Left lung (tissue), 4 donors: ENCODE measurements at regions not wholly inside any gene's neighbourhood (a gene's known extent, or its start where the extent isn't known, plus 50 kb on each side); places are given as distances from the start of the nearest gene placed in this dataset.

Source experiments
- ATAC-seq: fragments of 200-7000 bp; cut with Tn5 transposase; one replicate; pipeline ENCODE4 v1.9.1; 2020; ENCODE audit warnings: moderate library complexity
- DNase-seq, 4 donors: peaks; one replicate each; pipeline ENCODE4 v3.0.0-alpha.2; 2013 to 2020
- H3K27ac ChIP-seq, 2 donors: fragments of 200-600 bp; sonication (generic) in 1 of 2; one replicate each; pipeline versions ENCODE4 v1.5.0 to v1.8.0; 2020 to 2021
- H3K27me3 ChIP-seq, 2 donors: fragments of 200-600 bp; sonication (generic) in 1 of 2; one replicate each; pipeline versions ENCODE4 v1.5.0 to v1.8.0; 2020 to 2021
- H3K36me3 ChIP-seq, 2 donors: fragments of 200-600 bp; sonication (generic) in 1 of 2; one replicate each; pipeline versions ENCODE4 v1.5.0 to v1.8.0; 2020 to 2021
- H3K4me1 ChIP-seq, 2 donors: fragments of 200-600 bp; one replicate each; pipeline ENCODE4 v1.8.0; 2021
- H3K4me3 ChIP-seq, 2 donors: fragments of 200-600 bp; sonication (generic) in 1 of 2; one replicate each; pipeline versions ENCODE4 v1.5.0 to v1.8.0; 2020 to 2021; ENCODE audit warnings: mild to moderate bottlenecking in 1 of 2
- H3K9me3 ChIP-seq, 2 donors: fragments of 200-600 bp; sonication (generic) in 1 of 2; one replicate each; pipeline versions ENCODE4 v1.5.0 to v1.8.0; 2020 to 2021
- intact Hi-C, 2 donors: fragments of 100-400 bp; cut with DNase I; formaldehyde crosslinking; loops; one replicate each; pipeline versions ENCODE4 v1.11.2 to v1.14.2; 2022
- TF ChIP-seq, protein P1 (sequence below), 2 donors: fragments of 200-600 bp; sonication (generic) in 1 of 2; IDR thresholded peaks; one replicate each; pipeline versions ENCODE4 v1.5.0 to v1.8.0; 2021; ENCODE audit warnings: antibody characterized with exemption in 2 of 2
- donor health status: DM: no; HTN: yes; CAD: no.
- donor health status: DM: no; HTN: no; CAD: no.

- intact Hi-C loops = no loop called here
- Histone ChIP-seq H3K4me3 (no peak overlapping the region), H3K4me1 (no peaks in the 10 kb centered on the region), H3K9me3 (peaks cover 0 to 13% of the 10 kb centered on the region in 2 donors), H3K36me3 (no peaks in the 10 kb centered on the region), H3K27ac (no peak overlapping the region), H3K27me3 (no peaks in the 10 kb centered on the region)
- DNase-seq (no peak), ATAC-seq (no peak)
- TF ChIP-seq, protein P1, sequence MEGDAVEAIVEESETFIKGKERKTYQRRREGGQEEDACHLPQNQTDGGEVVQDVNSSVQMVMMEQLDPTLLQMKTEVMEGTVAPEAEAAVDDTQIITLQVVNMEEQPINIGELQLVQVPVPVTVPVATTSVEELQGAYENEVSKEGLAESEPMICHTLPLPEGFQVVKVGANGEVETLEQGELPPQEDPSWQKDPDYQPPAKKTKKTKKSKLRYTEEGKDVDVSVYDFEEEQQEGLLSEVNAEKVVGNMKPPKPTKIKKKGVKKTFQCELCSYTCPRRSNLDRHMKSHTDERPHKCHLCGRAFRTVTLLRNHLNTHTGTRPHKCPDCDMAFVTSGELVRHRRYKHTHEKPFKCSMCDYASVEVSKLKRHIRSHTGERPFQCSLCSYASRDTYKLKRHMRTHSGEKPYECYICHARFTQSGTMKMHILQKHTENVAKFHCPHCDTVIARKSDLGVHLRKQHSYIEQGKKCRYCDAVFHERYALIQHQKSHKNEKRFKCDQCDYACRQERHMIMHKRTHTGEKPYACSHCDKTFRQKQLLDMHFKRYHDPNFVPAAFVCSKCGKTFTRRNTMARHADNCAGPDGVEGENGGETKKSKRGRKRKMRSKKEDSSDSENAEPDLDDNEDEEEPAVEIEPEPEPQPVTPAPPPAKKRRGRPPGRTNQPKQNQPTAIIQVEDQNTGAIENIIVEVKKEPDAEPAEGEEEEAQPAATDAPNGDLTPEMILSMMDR (IDR thresholded peaks at IDR 0.05) = no peak
These were observed 911.0 kb downstream of the PCDH17 start for GRCh38 chr13:58542530-58542929.

DNA sequence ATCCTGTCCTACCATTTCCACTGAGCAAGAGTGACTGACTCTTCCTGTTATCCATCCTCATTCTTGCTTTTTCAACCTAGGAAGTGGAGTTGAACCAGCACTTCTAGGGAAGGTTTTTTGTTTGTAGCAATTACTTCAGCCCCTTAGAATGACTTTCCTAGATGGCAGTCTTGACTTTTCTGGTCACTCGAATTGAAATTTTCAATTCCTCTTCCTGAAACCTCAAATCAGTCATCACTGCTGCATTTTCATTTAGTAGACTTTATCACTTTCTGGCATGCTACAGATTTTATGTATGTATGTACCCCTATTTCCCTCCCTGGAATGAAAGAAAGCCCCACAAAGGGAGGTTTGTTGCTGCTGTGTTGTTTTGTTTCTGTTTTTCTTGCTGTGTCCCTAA, 915.9 kb downstream of the PCDH17 start:
- Histone ChIP-seq H3K36me3 (no peaks in the 10 kb centered on the region), H3K9me3 (no peaks in the 10 kb centered on the region), H3K27me3 (no peaks in the 10 kb centered on the region), H3K4me1 (no peaks in the 10 kb centered on the region), H3K27ac (no peak overlapping the region), H3K4me3 (no peak overlapping the region)
- ATAC-seq (no peak), DNase-seq (no peak)
- TF ChIP-seq, protein P1 (IDR thresholded peaks at IDR 0.05) = no peak
- intact Hi-C loops = no loop called here

DNA sequence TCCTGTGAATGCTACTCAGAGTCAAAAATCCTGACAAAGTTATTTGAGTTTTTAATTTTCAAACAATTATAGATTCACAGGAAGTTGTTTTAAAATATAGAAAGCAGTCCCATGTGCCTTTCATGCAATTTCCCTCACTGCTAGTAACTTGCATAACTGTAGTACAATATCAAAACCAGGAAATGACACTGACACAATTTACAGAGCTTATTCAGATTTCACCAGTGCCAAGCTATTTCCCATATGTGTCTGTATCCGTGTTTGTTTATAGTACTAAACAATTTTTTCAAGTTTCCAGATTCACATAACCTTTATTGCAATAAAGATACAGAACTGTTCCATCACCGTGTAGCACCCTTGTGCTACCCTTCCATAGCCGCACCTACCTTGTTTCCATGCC, 934.6 kb downstream of the PCDH17 start:
- intact Hi-C loops = no loop called here
- DNase-seq = no peak

GRCh38 chr13:58573743-58574142, 942.2 kb downstream of the PCDH17 start:
- intact Hi-C loops = no loop called here
- ATAC-seq = no peak

More for the DNA sequence above, 934.6 kb downstream of the PCDH17 start:
- Histone ChIP-seq H3K9me3 (no peaks in the 10 kb centered on the region), H3K27me3 (no peaks in the 10 kb centered on the region), H3K27ac (no peak overlapping the region), H3K4me1 (no peaks in the 10 kb centered on the region), H3K4me3 (no peak overlapping the region), H3K36me3 (no peaks in the 10 kb centered on the region)
- no peak for ATAC-seq
- TF ChIP-seq, protein P1 (IDR thresholded peaks at IDR 0.05) = no peak

DNA sequence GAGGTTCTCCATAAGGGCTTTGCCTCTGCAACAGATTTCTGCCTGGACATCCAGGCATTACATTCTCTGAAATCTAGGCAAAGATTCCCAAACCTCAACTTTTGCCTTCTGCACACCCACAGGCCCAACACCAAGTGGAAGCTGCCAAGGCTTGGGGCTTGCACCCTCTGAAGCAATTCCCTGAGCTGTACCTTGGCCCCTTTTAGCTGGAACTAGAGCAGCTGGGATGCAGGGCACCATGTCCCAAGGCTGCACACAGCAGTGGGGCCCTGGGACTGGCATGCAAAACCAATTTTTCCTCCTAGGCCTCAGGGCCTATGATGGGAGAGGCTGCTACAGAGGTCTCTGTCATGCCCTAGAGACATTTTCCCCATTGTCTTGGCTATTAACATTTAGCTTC, 943.2 kb downstream of the PCDH17 start:
- TF ChIP-seq, protein P1 (IDR thresholded peaks at IDR 0.05) = no peak
- ATAC-seq = no peak
- no peak overlapping the region for H3K4me3 ChIP-seq

More at GRCh38 chr13:58573743-58574142, 942.2 kb downstream of the PCDH17 start:
- no peak overlapping the region for H3K4me3 ChIP-seq
- no peaks in the 10 kb centered on the region for H3K4me1 ChIP-seq
- TF ChIP-seq, protein P1 (IDR thresholded peaks at IDR 0.05) = no peak
- no peaks in the 10 kb centered on the region for H3K36me3 ChIP-seq
- H3K27ac ChIP-seq = no peak overlapping the region
- no peak for DNase-seq
- H3K9me3 ChIP-seq = peaks cover 0 to 26% of the 10 kb centered on the region in 2 donors
- H3K27me3 ChIP-seq = no peaks in the 10 kb centered on the region

More for the DNA sequence above, 943.2 kb downstream of the PCDH17 start:
- Histone ChIP-seq H3K9me3 (peaks cover 0 to 26% of the 10 kb centered on the region in 2 donors), H3K27me3 (no peaks in the 10 kb centered on the region), H3K27ac (no peak overlapping the region), H3K4me1 (no peaks in the 10 kb centered on the region), H3K36me3 (no peaks in the 10 kb centered on the region)
- DNase-seq = no peak
- intact Hi-C loops = no loop called here
